MM.1S (cell line): ENCODE measurements at regions not wholly inside any gene's neighbourhood (a gene's known extent, or its start where the extent isn't known, plus 50 kb on each side); places are given as distances from the start of the nearest gene placed in this dataset.

Experiments
- DNase-seq: peaks from one replicate; pipeline ENCODE4 v3.0.0-alpha.2; 2015
- H2AFZ ChIP-seq: fragments of 300-600 bp; sonication (generic); 2 replicates; pipeline ENCODE4 v1.6.0; 2016; ENCODE audit warnings: antibody characterized with exemption, low read length
- H3F3A ChIP-seq: fragments of 300-600 bp; sonication (generic); 2 replicates; pipeline ENCODE4 v1.6.1; 2016; ENCODE audit warnings: mild to moderate bottlenecking, antibody characterized with exemption, low read length, moderate library complexity, mixed read lengths; ENCODE audit not compliant: insufficient read depth
- H3K27ac ChIP-seq: fragments of 300-600 bp; sonication (generic); 2 replicates; pipeline ENCODE4 v1.5.1; 2016; ENCODE audit warnings: mild to moderate bottlenecking, low read length
- H3K27me3 ChIP-seq: fragments of 300-600 bp; sonication (generic); replicated peaks from 2 replicates; pipeline ENCODE4 v1.6.0; 2016; ENCODE audit warnings: low read length; ENCODE audit not compliant: insufficient read depth
- H3K36me3 ChIP-seq: fragments of 300-600 bp; sonication (generic); replicated peaks from 2 replicates; pipeline ENCODE4 v1.6.1; 2016; ENCODE audit warnings: mild to moderate bottlenecking, low read length, mixed read lengths; ENCODE audit not compliant: insufficient read depth
- H3K4me1 ChIP-seq: fragments of 300-600 bp; sonication (generic); 2 replicates; pipeline ENCODE4 v1.6.1; 2016; ENCODE audit warnings: low read length, mixed read lengths
- H3K4me2 ChIP-seq: fragments of 300-600 bp; sonication (generic); 2 replicates; pipeline ENCODE4 v1.6.0; 2016; ENCODE audit warnings: low read depth, low read length
- H3K4me3 ChIP-seq: fragments of 300-600 bp; sonication (generic); 2 replicates; pipeline ENCODE4 v1.5.1; 2016; ENCODE audit warnings: low read length, mixed read lengths
- H3K79me2 ChIP-seq: fragments of 300-600 bp; sonication (generic); 2 replicates; pipeline ENCODE4 v1.6.1; 2016; ENCODE audit warnings: mixed run types, low read length, mixed read lengths
- H3K9ac ChIP-seq: fragments of 300-600 bp; sonication (generic); 2 replicates; pipeline ENCODE4 v1.6.1; 2016; ENCODE audit warnings: low read length, mixed read lengths
- H3K9me2 ChIP-seq: fragments of 300-600 bp; sonication (generic); replicated peaks from 2 replicates; pipeline ENCODE4 v1.6.1; 2016; ENCODE audit warnings: mild to moderate bottlenecking, low read length, mixed read lengths; ENCODE audit not compliant: insufficient read depth
- H3K9me3 ChIP-seq: fragments of 300-600 bp; sonication (generic); replicated peaks from 2 replicates; pipeline ENCODE4 v1.6.1; 2016; ENCODE audit warnings: mild to moderate bottlenecking, low read length, mixed read lengths; ENCODE audit not compliant: insufficient read depth
- H4K20me1 ChIP-seq: fragments of 300-600 bp; sonication (generic); 2 replicates; pipeline ENCODE4 v1.6.1; 2016; ENCODE audit warnings: mild to moderate bottlenecking, low read length, moderate library complexity, mixed read lengths; ENCODE audit not compliant: insufficient read depth
- CTCF ChIP-seq: fragments of 300-600 bp; sonication (generic); IDR thresholded peaks from 2 replicates; pipeline ENCODE4 v1.5.1; 2016; ENCODE audit warnings: antibody characterized with exemption, low read length, mixed read lengths
- EZH2 ChIP-seq: fragments of 300-600 bp; sonication (generic); optimal IDR thresholded peaks from 2 replicates; pipeline ENCODE3; 2017; ENCODE audit warnings: low read depth, mild to moderate bottlenecking, antibody characterized with exemption, low read length, mixed read lengths
- EZH2phosphoT487 ChIP-seq: fragments of 300-600 bp; sonication (generic); IDR thresholded peaks from 2 replicates; pipeline ENCODE4 v1.6.1; 2018; ENCODE audit warnings: antibody characterized with exemption, low read length

GRCh38 chr15:70200511-70201424, 103.1 kb upstream of the TLE3 start:
- Histone ChIP-seq H3K27me3 (no peaks in the 10 kb centered on the region), H4K20me1 (no peaks in the 10 kb centered on the region), H3K36me3 (no peaks in the 10 kb centered on the region), H3K4me3 (no peak overlapping the region), H3K4me1 (peaks cover 30% of the 10 kb centered on the region), H3K9ac (no peak overlapping the region), H2AFZ (no peak overlapping the region), H3F3A (peaks cover 17% of the 10 kb centered on the region), H3K27ac (no peak overlapping the region), H3K9me3 (no peaks in the 10 kb centered on the region), H3K9me2 (no peaks in the 10 kb centered on the region), H3K79me2 (no peaks in the 10 kb centered on the region), H3K4me2 (no peak overlapping the region)
- no peak for DNase-seq
- no peak for TF ChIP-seq EZH2phosphoT487
- no peak for TF ChIP-seq CTCF
- no peak for TF ChIP-seq EZH2

- no peaks in the 10 kb centered on the region for H3K36me3 ChIP-seq
- no peak overlapping the region for H3K27ac ChIP-seq
- H3K4me3 ChIP-seq: no peak overlapping the region
- H3K27me3 ChIP-seq: no peaks in the 10 kb centered on the region
- no peaks in the 10 kb centered on the region for H4K20me1 ChIP-seq
- no peak overlapping the region for H3K4me2 ChIP-seq
- H3K4me1 ChIP-seq: peaks cover 21% of the 10 kb centered on the region
- no peak for DNase-seq
- H3K9me2 ChIP-seq: no peaks in the 10 kb centered on the region
- H3F3A ChIP-seq: peaks cover 20% of the 10 kb centered on the region
- H3K79me2 ChIP-seq: no peaks in the 10 kb centered on the region
- no peak for TF ChIP-seq EZH2
- TF ChIP-seq CTCF: no peak
- TF ChIP-seq EZH2phosphoT487: no peak
- no peak overlapping the region for H3K9ac ChIP-seq
- H3K9me3 ChIP-seq: no peaks in the 10 kb centered on the region
- H2AFZ ChIP-seq: no peak overlapping the region
Observed at GRCh38 chr15:70199540-70200410, 102.1 kb upstream of the TLE3 start.

DNA sequence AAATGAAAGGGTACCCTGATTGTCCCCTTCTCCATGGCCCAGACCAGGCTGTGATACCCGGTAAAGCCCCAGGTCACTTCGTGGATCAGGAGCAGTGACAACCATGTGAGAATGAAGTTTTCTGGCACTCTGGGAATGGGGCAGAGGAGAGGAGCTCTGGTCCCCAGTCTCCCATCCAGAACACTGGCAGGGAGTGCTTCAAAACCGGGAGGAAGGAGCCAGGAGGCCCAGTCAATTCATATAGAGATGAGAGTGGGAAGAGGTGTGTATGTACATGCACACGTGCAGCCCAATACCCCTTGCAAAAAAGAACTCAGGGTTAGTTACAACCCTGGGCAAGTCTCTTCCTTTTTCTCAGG, 101.4 kb upstream of the TLE3 start:
- H3K9me2 ChIP-seq: no peaks in the 10 kb centered on the region
- no peak for DNase-seq
- H3F3A ChIP-seq: peaks cover 20% of the 10 kb centered on the region
- no peaks in the 10 kb centered on the region for H3K9me3 ChIP-seq
- H3K9ac ChIP-seq: no peak overlapping the region
- H3K4me3 ChIP-seq: no peak overlapping the region
- no peaks in the 10 kb centered on the region for H3K27me3 ChIP-seq
- H3K79me2 ChIP-seq: no peaks in the 10 kb centered on the region
- H3K27ac ChIP-seq: no peak overlapping the region
- H3K4me2 ChIP-seq: no peak overlapping the region
- H3K36me3 ChIP-seq: no peaks in the 10 kb centered on the region
- H3K4me1 ChIP-seq: peaks cover 20% of the 10 kb centered on the region
- no peak for TF ChIP-seq CTCF
- no peak for TF ChIP-seq EZH2
- TF ChIP-seq EZH2phosphoT487: no peak
- H4K20me1 ChIP-seq: no peaks in the 10 kb centered on the region
- no peak overlapping the region for H2AFZ ChIP-seq
